Natural killer cell (primary cell): ENCODE measurements at regions not wholly inside any gene's neighbourhood (a gene's known extent, or its start where the extent isn't known, plus 50 kb on each side); places are given as distances from the start of the nearest gene placed in this dataset.

ENCODE experiments used
- ATAC-seq, 3 donors: fragments of 150-1000 bp in 2 of 3; fragments of 200-7000 bp in 1 of 3; cut with Tn5 transposase; 1 replicate in 1 of 3; 2 replicates in 2 of 3; pipeline ENCODE4 v1.10.0; 2021; ENCODE audit warnings: mild to moderate bottlenecking in 2 of 3, moderate library complexity in 2 of 3
- DNase-seq, 2 donors: peaks; one replicate each; pipeline versions ENCODE4 v3.0.0 to v3.0.0-alpha.2; 2013 to 2021; ENCODE audit warnings: mixed read lengths in 1 of 2
- H3K27ac ChIP-seq: one replicate; pipeline ENCODE4 v1.5.1; 2013; ENCODE audit warnings: mild to moderate bottlenecking, low read length
- H3K27me3 ChIP-seq: one replicate; pipeline ENCODE4 v1.6.1; 2013; ENCODE audit warnings: low read length; ENCODE audit not compliant: control insufficient read depth, insufficient read depth
- H3K36me3 ChIP-seq: one replicate; pipeline ENCODE4 v1.6.1; 2013; ENCODE audit warnings: low read length; ENCODE audit not compliant: control insufficient read depth, insufficient read depth
- H3K4me1 ChIP-seq: one replicate; pipeline ENCODE4 v1.6.1; 2013; ENCODE audit warnings: low read length; ENCODE audit not compliant: control insufficient read depth, insufficient read depth
- H3K4me3 ChIP-seq: one replicate; pipeline ENCODE4 v1.5.1; 2013; ENCODE audit warnings: low read length
- H3K9me3 ChIP-seq: one replicate; pipeline ENCODE4 v1.6.1; 2013; ENCODE audit warnings: low read length; ENCODE audit not compliant: control insufficient read depth, insufficient read depth
- H3K27ac Mint-ChIP-seq, 2 donors: one replicate each; pipeline ENCODE4 v1.8.0; 2022; ENCODE audit warnings: mild to moderate bottlenecking in 2 of 2, mixed read lengths in 2 of 2, moderate library complexity in 1 of 2
- H3K27me3 Mint-ChIP-seq, 2 donors: one replicate each; pipeline ENCODE4 v1.8.0; 2022; ENCODE audit warnings: low read depth in 2 of 2, mixed read lengths in 2 of 2
- H3K36me3 Mint-ChIP-seq: one replicate; pipeline ENCODE4 v1.8.0; 2022; ENCODE audit warnings: mixed read lengths
- H3K4me1 Mint-ChIP-seq, 2 donors: one replicate each; pipeline ENCODE4 v1.8.0; 2022; ENCODE audit warnings: mixed read lengths in 2 of 2
- H3K4me3 Mint-ChIP-seq: one replicate; pipeline ENCODE4 v1.8.0; 2022; ENCODE audit warnings: mild to moderate bottlenecking, moderate library complexity, mixed read lengths
- H3K9me3 Mint-ChIP-seq, 2 donors: one replicate each; pipeline ENCODE4 v1.8.0; 2022; ENCODE audit warnings: mixed read lengths in 2 of 2
- WGBS: methylation state at CpG from one replicate; pipeline ENCODE4 v1.1.7; 2013; ENCODE audit warnings: missing lambda C conversion rate; ENCODE audit not compliant: insufficient coverage; 5-methylcytosine and 5-hydroxymethylcytosine counted together
- intact Hi-C: fragments of 100-400 bp; cut with micrococcal nuclease; formaldehyde crosslinking; loops from one replicate; pipeline ENCODE4 v1.14.2; 2022
- TF ChIP-seq, protein P1 (sequence below): fragments of 200-600 bp; IDR thresholded peaks from one replicate; pipeline ENCODE4 v1.8.0; 2022; ENCODE audit warnings: antibody characterized with exemption

DNA sequence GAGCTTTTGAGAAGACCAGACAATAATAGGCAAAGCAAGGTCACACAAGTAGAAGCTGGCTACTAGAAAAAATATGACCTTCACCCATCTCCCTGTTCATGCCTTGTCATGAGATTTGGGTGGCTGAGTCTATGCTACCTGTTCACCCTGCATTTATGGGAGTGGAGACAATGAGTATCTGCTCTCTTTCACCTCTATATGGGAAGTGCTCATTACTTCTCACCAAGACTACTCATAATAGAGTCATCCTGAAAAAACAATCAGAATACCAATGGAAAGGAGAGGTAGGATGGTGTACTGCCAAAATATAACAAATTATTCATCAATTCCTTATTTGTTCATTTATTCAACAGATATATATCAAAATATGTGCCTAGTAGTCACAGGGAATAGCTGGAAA lies 921.8 kb upstream of the INTU start:
- Mint-ChIP-seq H3K4me3 (no peak overlapping the region), H3K27ac (no peak overlapping the region), H3K4me1 (no peaks in the 10 kb centered on the region), H3K9me3 (peaks cover 13 to 25% of the 10 kb centered on the region in 2 donors), H3K27me3 (no peaks in the 10 kb centered on the region), H3K36me3 (peaks cover 8% of the 10 kb centered on the region)
- ATAC-seq (no peak), DNase-seq (no peak)
- Histone ChIP-seq H3K9me3 (no peaks in the 10 kb centered on the region), H3K27me3 (no peaks in the 10 kb centered on the region), H3K4me3 (no peak overlapping the region), H3K36me3 (no peaks in the 10 kb centered on the region), H3K27ac (no peak overlapping the region), H3K4me1 (no peaks in the 10 kb centered on the region)
- TF ChIP-seq, protein P1, sequence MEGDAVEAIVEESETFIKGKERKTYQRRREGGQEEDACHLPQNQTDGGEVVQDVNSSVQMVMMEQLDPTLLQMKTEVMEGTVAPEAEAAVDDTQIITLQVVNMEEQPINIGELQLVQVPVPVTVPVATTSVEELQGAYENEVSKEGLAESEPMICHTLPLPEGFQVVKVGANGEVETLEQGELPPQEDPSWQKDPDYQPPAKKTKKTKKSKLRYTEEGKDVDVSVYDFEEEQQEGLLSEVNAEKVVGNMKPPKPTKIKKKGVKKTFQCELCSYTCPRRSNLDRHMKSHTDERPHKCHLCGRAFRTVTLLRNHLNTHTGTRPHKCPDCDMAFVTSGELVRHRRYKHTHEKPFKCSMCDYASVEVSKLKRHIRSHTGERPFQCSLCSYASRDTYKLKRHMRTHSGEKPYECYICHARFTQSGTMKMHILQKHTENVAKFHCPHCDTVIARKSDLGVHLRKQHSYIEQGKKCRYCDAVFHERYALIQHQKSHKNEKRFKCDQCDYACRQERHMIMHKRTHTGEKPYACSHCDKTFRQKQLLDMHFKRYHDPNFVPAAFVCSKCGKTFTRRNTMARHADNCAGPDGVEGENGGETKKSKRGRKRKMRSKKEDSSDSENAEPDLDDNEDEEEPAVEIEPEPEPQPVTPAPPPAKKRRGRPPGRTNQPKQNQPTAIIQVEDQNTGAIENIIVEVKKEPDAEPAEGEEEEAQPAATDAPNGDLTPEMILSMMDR, result no peak
- intact Hi-C loops, result no loop called here

DNA sequence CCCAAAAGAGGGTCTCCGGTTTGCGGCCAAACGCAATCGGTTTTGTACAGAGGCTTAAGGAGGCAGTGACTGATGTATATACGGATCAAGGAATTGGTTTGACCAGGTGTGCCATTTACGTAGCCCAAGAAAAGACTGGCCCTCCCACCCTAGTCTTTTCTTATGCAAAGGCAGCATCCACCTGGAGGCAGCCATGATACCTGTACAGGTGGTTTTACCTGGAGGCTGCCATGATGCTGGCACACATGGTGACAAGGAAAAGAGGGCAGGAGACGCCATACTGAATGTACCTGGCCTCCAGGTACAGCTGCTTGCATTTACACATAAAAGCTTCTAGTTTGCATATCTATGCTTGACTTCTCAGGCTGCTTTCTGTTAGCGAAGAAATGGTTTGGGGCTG lies 917.7 kb upstream of the INTU start:
- Mint-ChIP-seq H3K4me1 (no peaks in the 10 kb centered on the region), H3K9me3 (peaks cover 8 to 25% of the 10 kb centered on the region in 2 donors), H3K36me3 (peaks cover 8% of the 10 kb centered on the region), H3K27me3 (no peaks in the 10 kb centered on the region), H3K27ac (no peak overlapping the region), H3K4me3 (no peak overlapping the region)
- Histone ChIP-seq H3K27ac (no peak overlapping the region), H3K4me1 (no peaks in the 10 kb centered on the region), H3K9me3 (no peaks in the 10 kb centered on the region), H3K4me3 (no peak overlapping the region), H3K36me3 (no peaks in the 10 kb centered on the region), H3K27me3 (no peaks in the 10 kb centered on the region)
- ATAC-seq (no peak), DNase-seq (no peak)
- WGBS, result 92% methylated on average over 8 of the region's 8 CpGs
- intact Hi-C loops, result no loop called here
- TF ChIP-seq, protein P1, result no peak

DNA sequence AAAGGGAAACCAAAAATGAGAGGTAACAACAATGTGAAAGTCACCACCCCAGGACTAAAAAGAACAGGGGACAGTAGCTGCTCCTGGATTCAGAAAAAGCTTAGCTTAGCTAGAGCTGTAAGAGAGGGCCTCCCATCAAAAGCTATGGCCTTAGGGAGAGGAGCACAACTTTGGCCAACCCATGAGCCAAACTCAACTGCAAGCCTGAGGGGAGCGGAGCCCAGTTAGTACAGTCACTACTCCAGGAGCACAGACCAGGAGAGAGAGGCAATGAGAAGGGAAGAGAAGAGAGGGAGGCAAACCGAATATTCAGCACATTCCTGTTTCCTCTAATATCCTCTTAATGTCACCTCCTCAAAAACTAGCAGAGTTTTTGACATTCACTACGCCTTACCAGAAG lies 917.1 kb upstream of the INTU start:
- intact Hi-C loops, result no loop called here
- ATAC-seq, result no peak
- H3K4me3 Mint-ChIP-seq, result no peak overlapping the region
- Histone ChIP-seq H3K27me3 (no peaks in the 10 kb centered on the region), H3K4me1 (no peaks in the 10 kb centered on the region), H3K4me3 (no peak overlapping the region), H3K36me3 (no peaks in the 10 kb centered on the region), H3K27ac (no peak overlapping the region), H3K9me3 (no peaks in the 10 kb centered on the region)
- H3K36me3 Mint-ChIP-seq, result peaks cover 5% of the 10 kb centered on the region
- 50% methylated on average over 1 of the region's 3 CpGs for WGBS
- TF ChIP-seq, protein P1, result no peak
- no peaks in the 10 kb centered on the region for H3K4me1 Mint-ChIP-seq
- peaks cover 4 to 24% of the 10 kb centered on the region in 2 donors for H3K9me3 Mint-ChIP-seq
- H3K27ac Mint-ChIP-seq, result no peak overlapping the region
- DNase-seq, result no peak
- H3K27me3 Mint-ChIP-seq, result no peaks in the 10 kb centered on the region

DNA sequence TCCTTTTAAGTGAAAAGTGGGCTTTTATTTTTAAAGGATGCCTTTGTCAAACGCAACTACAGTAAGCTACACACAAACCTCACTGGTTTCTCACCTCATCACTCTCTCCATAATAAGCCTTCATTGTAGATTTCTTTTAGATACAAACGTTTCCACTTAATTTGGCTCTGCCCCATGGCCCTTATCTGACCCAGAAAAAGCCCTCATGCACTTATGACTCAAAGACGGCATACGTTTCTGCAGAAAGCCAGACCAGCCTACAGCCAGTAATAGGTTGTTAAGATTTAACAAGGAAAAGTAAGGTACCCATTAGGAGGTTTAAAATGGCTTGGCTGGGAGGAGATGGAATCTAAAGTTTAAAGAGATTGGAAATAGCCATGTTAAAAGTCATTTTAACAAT lies 914.6 kb upstream of the INTU start:
- intact Hi-C loops, result no loop called here
- no peak for DNase-seq
- peaks cover 4 to 22% of the 10 kb centered on the region in 2 donors for H3K9me3 Mint-ChIP-seq
- no peaks in the 10 kb centered on the region for H3K27me3 Mint-ChIP-seq
- Histone ChIP-seq H3K9me3 (no peaks in the 10 kb centered on the region), H3K36me3 (no peaks in the 10 kb centered on the region), H3K4me3 (no peak overlapping the region), H3K4me1 (no peaks in the 10 kb centered on the region), H3K27ac (no peak overlapping the region), H3K27me3 (no peaks in the 10 kb centered on the region)
- H3K4me3 Mint-ChIP-seq, result no peak overlapping the region
- no peak overlapping the region for H3K27ac Mint-ChIP-seq
- ATAC-seq, result no peak
- no peaks in the 10 kb centered on the region for H3K4me1 Mint-ChIP-seq
- TF ChIP-seq, protein P1, result no peak
- WGBS, result 84% methylated on average over 4 of the region's 4 CpGs
- no peaks in the 10 kb centered on the region for H3K36me3 Mint-ChIP-seq
